Ascending aorta (tissue), 2 donors: ENCODE measurements at regions not wholly inside any gene's neighbourhood (a gene's known extent, or its start where the extent isn't known, plus 50 kb on each side); places are given as distances from the start of the nearest gene placed in this dataset.

Experiments used
- DNase-seq, 2 donors: peaks; one replicate each; pipeline ENCODE4 v3.0.0-alpha.2; 2019; ENCODE audit warnings: low spot score in 2 of 2
- H3K27ac ChIP-seq, 2 donors: fragments of 200-600 bp; sonication (generic); one replicate each; pipeline ENCODE4 v1.5.1; 2016 to 2017; ENCODE audit warnings: mild to moderate bottlenecking in 1 of 2
- H3K27me3 ChIP-seq: fragments of 200-600 bp; sonication (generic); one replicate; pipeline ENCODE4 v1.5.1; 2017
- H3K36me3 ChIP-seq, 2 donors: fragments of 200-600 bp; sonication (generic); one replicate each; pipeline ENCODE4 v1.5.1; 2016
- H3K4me1 ChIP-seq, 2 donors: fragments of 200-600 bp; sonication (generic); one replicate each; pipeline ENCODE4 v1.5.1; 2016 to 2017; ENCODE audit warnings: mild to moderate bottlenecking in 1 of 2
- H3K4me3 ChIP-seq, 2 donors: fragments of 200-600 bp; sonication (generic); one replicate each; pipeline ENCODE4 v1.5.1; 2016 to 2017; ENCODE audit warnings: mild to moderate bottlenecking in 1 of 2
- H3K9me3 ChIP-seq, 2 donors: fragments of 200-600 bp; sonication (generic); one replicate each; pipeline ENCODE4 v1.5.1; 2016
- intact Hi-C: fragments of 100-400 bp; cut with DNase I; formaldehyde crosslinking; loops from one replicate; pipeline ENCODE4 v1.15.1; 2023
- TF ChIP-seq, protein P1 (sequence below), 3 experiments: fragments of 200-600 bp in 2 of 3; fragments of 450-650 bp in 1 of 3; sonication (generic) in 2 of 3; IDR thresholded peaks; one replicate each; pipeline ENCODE4 v1.5.1; 2016 to 2019; ENCODE audit warnings: antibody characterized with exemption in 3 of 3, mild to moderate bottlenecking in 1 of 3, moderate library complexity in 1 of 3

DNA sequence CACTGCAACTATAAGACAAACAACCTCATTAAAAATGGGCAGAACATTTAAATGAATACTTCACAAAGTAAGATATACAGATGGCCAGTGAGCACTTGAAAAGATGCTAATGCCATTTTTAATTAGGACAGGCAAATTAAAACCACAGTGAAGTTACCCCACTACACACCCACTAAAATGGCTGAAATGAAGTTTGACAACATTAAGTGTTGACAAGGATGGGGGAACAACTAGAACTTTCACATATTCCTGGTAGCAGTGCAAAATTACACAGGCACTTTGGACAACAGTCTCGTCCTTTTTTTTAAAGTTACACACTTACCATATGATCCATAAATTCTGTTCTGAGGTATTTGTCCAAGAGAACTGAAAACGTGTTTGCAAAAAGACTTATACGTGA lies 278.9 kb upstream of the DIO3 start:
- no peak overlapping the region for H3K27ac ChIP-seq
- intact Hi-C loops: no loop called here
- no peaks in the 10 kb centered on the region for H3K9me3 ChIP-seq
- no peak overlapping the region for H3K4me3 ChIP-seq
- TF ChIP-seq, protein P1, sequence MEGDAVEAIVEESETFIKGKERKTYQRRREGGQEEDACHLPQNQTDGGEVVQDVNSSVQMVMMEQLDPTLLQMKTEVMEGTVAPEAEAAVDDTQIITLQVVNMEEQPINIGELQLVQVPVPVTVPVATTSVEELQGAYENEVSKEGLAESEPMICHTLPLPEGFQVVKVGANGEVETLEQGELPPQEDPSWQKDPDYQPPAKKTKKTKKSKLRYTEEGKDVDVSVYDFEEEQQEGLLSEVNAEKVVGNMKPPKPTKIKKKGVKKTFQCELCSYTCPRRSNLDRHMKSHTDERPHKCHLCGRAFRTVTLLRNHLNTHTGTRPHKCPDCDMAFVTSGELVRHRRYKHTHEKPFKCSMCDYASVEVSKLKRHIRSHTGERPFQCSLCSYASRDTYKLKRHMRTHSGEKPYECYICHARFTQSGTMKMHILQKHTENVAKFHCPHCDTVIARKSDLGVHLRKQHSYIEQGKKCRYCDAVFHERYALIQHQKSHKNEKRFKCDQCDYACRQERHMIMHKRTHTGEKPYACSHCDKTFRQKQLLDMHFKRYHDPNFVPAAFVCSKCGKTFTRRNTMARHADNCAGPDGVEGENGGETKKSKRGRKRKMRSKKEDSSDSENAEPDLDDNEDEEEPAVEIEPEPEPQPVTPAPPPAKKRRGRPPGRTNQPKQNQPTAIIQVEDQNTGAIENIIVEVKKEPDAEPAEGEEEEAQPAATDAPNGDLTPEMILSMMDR (IDR thresholded peaks at IDR 0.05): no peak
- DNase-seq: no peak
- H3K36me3 ChIP-seq: no peaks in the 10 kb centered on the region
- no peaks in the 10 kb centered on the region for H3K27me3 ChIP-seq
- no peaks in the 10 kb centered on the region for H3K4me1 ChIP-seq

DNA sequence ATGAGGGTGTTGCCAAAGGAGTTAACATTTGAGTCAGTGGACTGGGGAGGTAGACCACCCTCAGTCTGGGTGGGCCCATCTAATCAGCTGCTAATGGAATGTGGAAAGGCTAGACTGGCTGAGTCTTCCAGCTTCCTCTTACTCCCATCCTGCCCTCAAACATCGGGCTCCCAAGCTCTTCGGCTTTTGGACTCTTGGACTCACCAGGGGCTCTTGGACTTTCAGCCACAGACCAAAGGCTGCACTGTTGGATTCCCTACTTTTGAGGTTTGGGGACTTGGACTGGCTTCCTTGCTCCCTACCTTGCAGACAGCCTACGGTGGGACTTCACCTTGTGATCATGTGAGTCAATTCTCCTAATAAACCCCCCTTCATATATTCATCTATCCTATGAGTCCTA lies 276.6 kb upstream of the DIO3 start:
- Histone ChIP-seq H3K27ac (no peak overlapping the region), H3K9me3 (no peaks in the 10 kb centered on the region), H3K27me3 (no peaks in the 10 kb centered on the region), H3K36me3 (no peaks in the 10 kb centered on the region), H3K4me1 (no peaks in the 10 kb centered on the region), H3K4me3 (no peak overlapping the region)
- no peak for DNase-seq
- TF ChIP-seq, protein P1 (IDR thresholded peaks at IDR 0.05): no peak
- intact Hi-C loops: no loop called here

DNA sequence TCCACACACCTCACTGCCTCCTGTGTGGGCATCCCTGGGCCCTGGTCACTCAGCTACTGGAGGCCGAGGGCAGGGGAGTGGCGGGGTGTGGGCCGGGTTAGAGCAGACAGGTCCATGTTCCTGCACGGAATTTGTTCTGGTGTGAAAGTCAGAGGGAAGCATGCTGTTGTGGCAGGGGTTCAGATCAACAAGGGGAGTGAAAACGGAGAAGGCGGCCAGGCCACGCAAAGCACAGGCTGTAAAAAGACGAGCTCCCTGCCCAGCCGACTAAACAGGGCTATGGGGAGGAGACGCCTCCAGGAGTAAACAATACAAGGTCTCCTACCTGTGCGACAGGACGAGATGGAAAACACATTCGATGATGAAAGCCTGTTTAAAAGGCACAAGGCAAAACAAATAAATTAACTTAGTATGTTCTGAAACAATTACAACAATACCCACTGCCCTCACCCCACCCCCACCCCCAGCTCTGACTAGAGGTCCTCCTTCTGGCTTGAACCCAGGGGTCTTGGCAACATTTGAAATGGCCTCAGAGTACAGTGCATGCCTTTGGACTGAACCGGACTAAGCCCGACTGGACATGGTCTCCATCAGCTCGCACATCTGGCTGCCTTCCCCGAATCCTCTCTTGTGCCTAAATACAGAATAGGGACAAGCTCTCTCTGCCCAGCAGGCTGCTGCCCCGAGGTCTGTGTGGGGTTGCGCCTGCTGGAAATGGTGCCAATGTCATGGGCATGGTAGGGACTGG lies 274.9 kb upstream of the DIO3 start:
- Histone ChIP-seq H3K36me3 (no peaks in the 10 kb centered on the region), H3K27ac (no peak overlapping the region), H3K4me1 (no peaks in the 10 kb centered on the region), H3K4me3 (no peak overlapping the region), H3K9me3 (no peaks in the 10 kb centered on the region), H3K27me3 (no peaks in the 10 kb centered on the region)
- DNase-seq: no peak
- TF ChIP-seq, protein P1 (IDR thresholded peaks at IDR 0.05): no peak
- intact Hi-C loops: no loop called here

DNA sequence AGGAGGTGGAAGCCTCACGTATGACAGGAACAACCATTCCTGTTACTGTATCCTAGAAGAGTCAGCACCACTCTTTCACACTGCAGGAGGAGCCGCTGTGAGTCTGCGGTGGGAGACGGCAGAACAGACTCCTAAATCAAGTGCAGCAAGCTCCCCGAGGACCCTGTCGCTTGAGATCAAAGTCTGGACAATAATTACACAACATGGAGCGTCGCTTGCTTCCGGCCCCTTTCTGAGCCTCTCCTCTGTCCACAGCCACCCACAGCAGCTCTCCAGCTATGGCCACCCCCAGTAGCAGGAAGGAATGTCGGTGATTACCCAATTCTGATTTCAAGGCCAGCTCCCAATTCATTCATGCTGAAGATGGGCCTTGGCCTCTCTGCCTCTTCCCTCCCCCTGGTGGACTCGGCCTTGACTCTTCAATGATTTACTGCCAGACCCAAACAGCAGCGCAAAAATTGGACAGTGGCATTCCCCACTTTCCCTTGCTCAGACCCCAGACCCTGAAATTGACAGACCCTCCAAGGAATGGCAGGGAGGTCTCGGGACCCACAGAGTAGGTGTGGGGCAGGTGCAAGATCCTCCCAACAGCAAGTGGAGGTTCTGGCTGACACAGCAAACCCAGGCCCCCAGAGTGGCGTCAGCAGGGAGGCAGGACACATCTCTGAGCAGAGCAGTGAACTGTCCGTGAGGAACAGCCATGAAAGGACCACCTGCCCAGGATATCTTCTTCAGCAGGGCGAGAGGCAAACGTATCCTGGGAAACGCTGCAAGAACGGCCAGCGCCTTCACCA lies 272.7 kb upstream of the DIO3 start:
- intact Hi-C loops: no loop called here
- Histone ChIP-seq H3K27me3 (no peaks in the 10 kb centered on the region), H3K36me3 (no peaks in the 10 kb centered on the region), H3K27ac (no peak overlapping the region), H3K9me3 (no peaks in the 10 kb centered on the region), H3K4me1 (no peaks in the 10 kb centered on the region), H3K4me3 (no peak overlapping the region)
- TF ChIP-seq, protein P1 (IDR thresholded peaks at IDR 0.05): no peak
- DNase-seq: no peak

DNA sequence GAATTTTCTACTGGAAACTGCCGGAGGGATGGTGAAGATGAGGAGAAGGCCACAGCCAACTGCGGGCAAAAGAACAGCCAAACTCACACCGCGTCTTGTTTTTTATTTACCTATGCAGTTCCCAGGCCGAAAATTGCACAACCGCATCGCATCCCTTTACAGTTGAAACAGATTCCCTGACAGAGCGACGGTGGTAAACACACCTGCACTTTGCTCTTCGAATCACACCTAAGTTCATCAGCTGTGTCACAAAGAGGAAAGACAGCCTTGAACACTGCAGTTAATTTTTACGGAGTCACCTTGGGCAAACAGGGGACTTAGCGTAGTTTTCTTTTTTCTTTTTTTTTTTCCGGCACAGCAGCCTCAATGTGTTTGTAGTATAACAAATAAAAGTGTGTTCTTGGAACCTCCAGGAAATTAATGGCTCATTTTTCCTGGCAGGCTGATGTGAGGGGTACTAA lies 272.0 kb upstream of the DIO3 start:
- Histone ChIP-seq H3K4me1 (no peaks in the 10 kb centered on the region), H3K9me3 (no peaks in the 10 kb centered on the region), H3K27ac (no peak overlapping the region), H3K27me3 (no peaks in the 10 kb centered on the region), H3K4me3 (no peak overlapping the region), H3K36me3 (no peaks in the 10 kb centered on the region)
- no peak for DNase-seq
- intact Hi-C loops: no loop called here
- TF ChIP-seq, protein P1 (IDR thresholded peaks at IDR 0.05): no peak
